ENCODE measurements at regions not wholly inside any gene's neighbourhood (a gene's known extent, or its start where the extent isn't known, plus 50 kb on each side); places are given as distances from the start of the nearest gene placed in this dataset.

DNA sequence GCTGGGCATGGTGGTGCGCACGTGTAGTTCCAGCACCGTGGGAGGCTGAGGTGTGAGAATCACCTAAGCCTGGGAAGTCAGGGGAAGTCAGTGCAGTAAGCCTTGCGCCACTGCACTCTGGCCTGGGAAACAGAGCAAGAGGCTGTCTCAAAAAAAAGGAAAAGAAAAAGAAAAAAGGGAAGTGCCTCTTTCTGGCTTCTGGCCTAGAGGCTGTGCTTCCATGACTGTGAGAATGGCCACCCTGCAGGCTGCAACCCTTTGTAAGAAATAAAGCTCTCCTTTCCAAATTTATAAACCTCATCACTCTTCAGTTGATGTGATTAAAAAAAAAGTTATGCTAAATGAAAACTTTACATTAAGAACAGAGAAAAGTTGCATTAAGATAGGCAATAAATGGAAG is 774.3 kb downstream of the TUSC7 start:
- Mint-ChIP-seq H3K27me3 (no peaks in the 10 kb centered on the region), H3K9me3 (peaks cover 5% of the 10 kb centered on the region), H3K27ac (no peak overlapping the region), H3K4me3 (no peak overlapping the region), H3K4me1 (ENCODE audit: low read depth) (no peaks in the 10 kb centered on the region), H3K36me3 (no peaks in the 10 kb centered on the region)
- POLR2A ChIA-PET: no interaction called here
- no peak for DNase-seq
- intact Hi-C loops (cut with micrococcal nuclease): no loop called here
- CTCF ChIA-PET: no interaction called here

DNA sequence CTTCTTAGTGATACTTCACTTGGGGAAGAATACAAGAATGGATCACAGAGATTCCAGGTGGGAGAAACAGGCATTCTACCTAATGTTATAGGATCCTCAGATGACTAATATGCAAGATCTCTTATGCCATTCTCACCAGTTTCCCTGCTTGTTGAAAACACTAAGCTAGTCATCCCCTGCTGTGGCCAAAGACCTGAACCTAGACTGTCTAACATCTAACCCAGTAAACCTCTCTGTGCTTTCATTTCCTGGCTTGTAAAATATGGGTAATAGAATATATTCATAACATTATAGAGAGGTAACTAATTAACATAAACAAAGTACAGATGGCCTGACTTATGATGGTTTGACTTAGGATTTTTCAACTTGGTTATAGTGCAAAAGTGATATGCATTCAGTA is 776.3 kb downstream of the TUSC7 start:
- Mint-ChIP-seq H3K4me3 (no peak overlapping the region), H3K36me3 (no peaks in the 10 kb centered on the region), H3K27ac (no peak overlapping the region), H3K9me3 (peaks cover 5% of the 10 kb centered on the region), H3K27me3 (no peaks in the 10 kb centered on the region), H3K4me1 (ENCODE audit: low read depth) (no peaks in the 10 kb centered on the region)
- ChIA-PET POLR2A (no interaction called here), CTCF (no interaction called here)
- DNase-seq: no peak
- intact Hi-C loops (cut with micrococcal nuclease): no loop called here

DNA sequence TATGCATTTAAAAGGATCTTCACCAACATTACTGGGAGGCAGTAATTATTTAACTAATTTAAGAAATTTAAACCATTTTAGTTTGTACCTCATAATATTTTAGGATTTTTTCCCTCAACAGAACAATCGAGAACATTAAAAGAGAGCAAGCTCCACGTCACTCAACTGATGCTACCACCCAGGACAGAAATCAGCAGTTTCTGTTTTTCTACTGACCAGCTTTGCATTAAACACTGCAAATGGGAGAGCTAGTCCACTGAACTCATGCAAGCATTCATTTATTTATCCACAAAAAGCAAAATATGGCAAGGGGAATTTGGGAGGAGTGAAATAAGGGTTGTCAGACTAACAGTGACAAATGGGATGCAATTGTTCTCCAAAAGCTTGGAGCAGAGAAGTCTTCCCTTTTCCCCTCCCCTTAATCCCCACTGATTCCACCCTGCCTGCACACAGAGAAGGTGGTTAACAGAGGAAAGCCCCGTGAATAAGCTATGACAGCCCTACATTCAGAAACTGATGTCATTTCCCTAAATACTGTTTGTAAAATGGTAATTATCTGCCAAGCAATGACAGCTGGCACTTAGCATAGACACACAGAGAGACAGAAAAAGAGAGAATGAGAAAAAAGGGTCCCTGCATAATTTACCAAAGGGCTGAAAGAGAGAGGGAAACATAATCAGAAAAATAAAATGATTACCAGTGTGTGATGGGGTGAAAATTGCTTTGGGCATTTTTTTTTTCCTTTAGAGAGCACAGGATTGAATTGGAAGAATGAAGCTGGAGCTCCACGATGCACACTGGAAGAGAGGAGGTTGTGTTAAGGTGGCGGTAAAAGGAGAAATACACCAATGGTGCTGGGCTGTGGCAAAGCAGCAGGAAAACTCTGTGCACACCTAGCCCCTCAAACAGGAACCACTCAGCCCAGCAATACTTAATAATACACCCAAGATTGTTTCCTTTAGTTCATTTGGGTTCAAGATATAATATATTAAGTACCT is 777.4 kb downstream of the TUSC7 start:
- no peak overlapping the region for H3K4me3 Mint-ChIP-seq
- H3K9me3 Mint-ChIP-seq: peaks cover 5% of the 10 kb centered on the region
- H3K27ac Mint-ChIP-seq: no peak overlapping the region
- ChIA-PET POLR2A (no interaction called here), CTCF (no interaction called here)
- no peak for DNase-seq
- intact Hi-C loops (cut with micrococcal nuclease): no loop called here
- no peaks in the 10 kb centered on the region for H3K36me3 Mint-ChIP-seq
- no peaks in the 10 kb centered on the region for H3K4me1 Mint-ChIP-seq (ENCODE audit: low read depth)
- no peaks in the 10 kb centered on the region for H3K27me3 Mint-ChIP-seq

DNA sequence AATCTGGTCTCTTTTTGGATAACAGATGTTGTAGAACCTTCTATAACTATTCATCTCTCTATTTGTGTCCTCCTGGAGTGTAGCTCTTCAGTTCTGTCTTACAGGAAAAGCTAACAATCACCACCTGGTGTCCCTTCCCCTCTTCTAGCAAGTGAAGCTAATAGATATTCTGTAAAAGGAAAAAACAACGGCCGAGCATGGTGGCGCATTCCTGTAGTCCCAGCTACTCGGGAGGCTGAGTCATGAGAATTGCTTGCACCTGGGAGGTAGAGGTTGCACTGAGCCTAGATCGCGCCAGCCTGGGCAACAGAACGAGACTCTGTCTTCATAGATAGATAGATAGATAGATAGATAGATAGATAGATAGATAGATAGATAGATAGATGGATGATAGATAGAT is 779.4 kb downstream of the TUSC7 start:
- Mint-ChIP-seq H3K36me3 (no peaks in the 10 kb centered on the region), H3K27ac (no peak overlapping the region), H3K9me3 (peaks cover 12% of the 10 kb centered on the region), H3K4me1 (ENCODE audit: low read depth) (no peaks in the 10 kb centered on the region), H3K27me3 (no peaks in the 10 kb centered on the region), H3K4me3 (no peak overlapping the region)
- intact Hi-C loops (cut with micrococcal nuclease): no loop called here
- DNase-seq: no peak
- POLR2A ChIA-PET: no interaction called here
- CTCF ChIA-PET: no interaction called here

DNA sequence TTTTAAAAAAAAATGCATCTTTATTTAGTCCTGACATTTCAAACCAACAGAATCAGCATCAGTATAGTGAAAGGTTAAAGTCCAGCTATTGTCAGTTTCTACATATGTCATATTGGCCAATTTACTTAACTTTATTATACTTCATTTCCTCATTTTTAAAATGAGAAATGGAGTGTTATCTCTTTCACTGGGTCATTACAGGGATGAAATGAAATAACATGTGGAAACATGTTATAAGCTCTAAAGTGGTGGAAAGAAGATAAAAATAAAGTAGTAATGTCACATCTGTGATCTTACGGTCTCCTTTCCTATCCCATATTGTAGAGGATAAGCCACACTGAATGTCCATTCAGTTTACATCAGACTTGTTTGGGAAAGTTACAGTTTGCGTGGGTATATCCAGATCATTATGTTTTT is 780.1 kb downstream of the TUSC7 start:
- Mint-ChIP-seq H3K4me1 (ENCODE audit: low read depth) (no peaks in the 10 kb centered on the region), H3K9me3 (peaks cover 10% of the 10 kb centered on the region), H3K36me3 (no peaks in the 10 kb centered on the region), H3K27me3 (no peaks in the 10 kb centered on the region), H3K27ac (no peak overlapping the region), H3K4me3 (no peak overlapping the region)
- CTCF ChIA-PET: no interaction called here
- intact Hi-C loops (cut with micrococcal nuclease): no loop called here
- no peak for DNase-seq
- POLR2A ChIA-PET: no interaction called here

DNA sequence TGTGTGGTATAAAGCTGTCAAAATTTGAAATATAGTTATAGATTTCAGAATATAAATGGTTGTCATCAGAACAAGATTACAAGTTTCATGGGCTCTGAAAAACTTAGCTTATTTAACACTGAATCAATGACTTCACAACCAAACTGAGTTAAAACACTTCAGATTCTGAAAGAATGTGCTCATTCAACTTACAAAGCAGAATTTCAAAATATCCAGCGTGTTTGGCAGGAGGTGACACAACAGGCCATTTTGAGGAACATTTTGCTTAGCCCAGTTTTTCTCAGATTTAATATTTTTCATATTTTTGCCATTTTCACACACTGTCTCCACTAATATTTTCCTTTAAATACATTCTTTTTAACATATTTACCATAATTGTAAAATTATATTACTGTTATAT is 781.1 kb downstream of the TUSC7 start:
- CTCF ChIA-PET: no interaction called here

DNA sequence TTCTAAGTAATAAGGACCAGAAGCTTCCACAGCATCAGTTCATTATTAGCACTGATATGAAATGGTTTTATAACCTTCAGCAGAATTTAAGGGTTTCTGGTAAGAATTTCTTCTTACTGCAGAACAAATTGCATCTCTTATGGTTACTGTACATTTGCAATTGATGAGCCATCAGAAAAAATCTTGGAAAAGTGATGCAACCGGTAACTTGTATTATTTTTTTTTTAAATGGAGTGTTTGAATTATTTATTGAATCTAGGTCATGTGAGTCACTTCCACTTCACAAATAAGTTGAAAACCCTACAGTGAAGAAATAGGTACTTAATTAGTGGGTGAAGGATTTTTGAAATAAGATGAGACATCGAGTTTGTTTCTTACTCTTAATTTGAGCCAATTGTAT is 786.0 kb downstream of the TUSC7 start:
- Mint-ChIP-seq H3K27me3 (no peaks in the 10 kb centered on the region), H3K27ac (no peak overlapping the region), H3K9me3 (peaks cover 7% of the 10 kb centered on the region), H3K4me1 (ENCODE audit: low read depth) (no peaks in the 10 kb centered on the region), H3K36me3 (no peaks in the 10 kb centered on the region), H3K4me3 (no peak overlapping the region)
- intact Hi-C loops (cut with micrococcal nuclease): no loop called here
- no peak for DNase-seq
- CTCF ChIA-PET: no interaction called here
- POLR2A ChIA-PET: no interaction called here

More for the DNA sequence above, 781.1 kb downstream of the TUSC7 start:
- no peak for DNase-seq
- no peak overlapping the region for H3K27ac Mint-ChIP-seq
- POLR2A ChIA-PET: no interaction called here
- H3K9me3 Mint-ChIP-seq: peaks cover 10% of the 10 kb centered on the region
- H3K27me3 Mint-ChIP-seq: no peaks in the 10 kb centered on the region
- no peaks in the 10 kb centered on the region for H3K4me1 Mint-ChIP-seq (ENCODE audit: low read depth)
- intact Hi-C loops (cut with micrococcal nuclease): no loop called here
- no peak overlapping the region for H3K4me3 Mint-ChIP-seq
- no peaks in the 10 kb centered on the region for H3K36me3 Mint-ChIP-seq

DNA sequence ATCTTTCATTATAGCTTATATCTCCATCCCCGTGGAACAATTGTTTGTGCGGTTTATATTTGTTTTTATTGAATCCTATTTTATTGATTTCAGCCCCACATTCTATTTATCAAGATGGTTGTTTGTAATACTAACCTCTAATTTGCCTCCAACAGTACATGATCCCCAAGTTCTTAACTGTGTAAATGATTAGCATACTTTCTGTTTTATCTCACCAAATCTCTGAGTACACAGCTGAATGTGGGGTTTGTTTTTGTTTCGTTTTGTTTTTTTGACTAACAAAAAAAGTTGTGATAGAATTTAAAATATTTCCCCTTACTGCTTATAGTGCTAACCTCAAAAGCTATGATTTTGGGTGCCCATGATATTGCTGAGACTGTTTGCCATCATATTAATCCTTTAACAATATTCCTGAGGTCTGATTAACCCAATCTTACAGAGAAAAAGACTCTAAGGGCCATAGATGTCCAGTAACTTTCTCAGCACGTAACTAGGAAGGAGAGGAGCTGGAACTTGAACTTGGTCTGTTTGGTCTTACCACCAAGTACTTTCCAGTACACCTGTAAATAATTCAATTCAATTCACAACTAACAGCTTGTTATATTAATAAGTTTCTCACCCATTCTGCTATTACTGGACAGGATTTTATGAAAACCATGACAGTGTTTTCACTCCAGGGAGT is 789.8 kb downstream of the TUSC7 start:
- Mint-ChIP-seq H3K27ac (no peak overlapping the region), H3K36me3 (no peaks in the 10 kb centered on the region), H3K4me1 (ENCODE audit: low read depth) (no peaks in the 10 kb centered on the region), H3K9me3 (peaks cover 3% of the 10 kb centered on the region), H3K4me3 (no peak overlapping the region), H3K27me3 (no peaks in the 10 kb centered on the region)
- ChIA-PET POLR2A (no interaction called here), CTCF (no interaction called here)
- no peak for DNase-seq
- intact Hi-C loops (cut with micrococcal nuclease): no loop called here

DNA sequence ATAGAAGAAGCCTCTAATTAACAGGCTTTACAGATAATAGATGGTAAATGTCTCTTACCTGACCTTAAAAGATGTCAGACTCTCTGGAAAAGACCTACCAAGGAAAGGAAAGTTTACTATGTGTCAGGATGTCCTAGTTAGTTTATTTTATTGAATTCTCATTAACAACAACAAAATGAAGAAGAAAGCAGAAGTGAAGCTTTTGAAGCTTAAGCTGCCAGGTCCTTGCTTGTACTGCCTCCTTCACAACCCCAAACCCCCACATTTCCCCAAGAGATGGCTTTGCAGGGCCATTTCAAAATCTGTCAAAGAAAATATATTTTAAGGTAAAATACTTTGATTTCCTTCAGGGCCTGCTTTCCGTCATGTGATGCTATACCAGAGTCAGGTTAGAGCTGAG is 798.4 kb downstream of the TUSC7 start:
- Mint-ChIP-seq H3K27ac (no peak overlapping the region), H3K9me3 (peaks cover 4% of the 10 kb centered on the region), H3K4me3 (no peak overlapping the region), H3K27me3 (no peaks in the 10 kb centered on the region), H3K4me1 (ENCODE audit: low read depth) (no peaks in the 10 kb centered on the region), H3K36me3 (no peaks in the 10 kb centered on the region)
- POLR2A ChIA-PET: no interaction called here
- DNase-seq: no peak
- intact Hi-C loops (cut with micrococcal nuclease): no loop called here
- CTCF ChIA-PET: no interaction called here

DNA sequence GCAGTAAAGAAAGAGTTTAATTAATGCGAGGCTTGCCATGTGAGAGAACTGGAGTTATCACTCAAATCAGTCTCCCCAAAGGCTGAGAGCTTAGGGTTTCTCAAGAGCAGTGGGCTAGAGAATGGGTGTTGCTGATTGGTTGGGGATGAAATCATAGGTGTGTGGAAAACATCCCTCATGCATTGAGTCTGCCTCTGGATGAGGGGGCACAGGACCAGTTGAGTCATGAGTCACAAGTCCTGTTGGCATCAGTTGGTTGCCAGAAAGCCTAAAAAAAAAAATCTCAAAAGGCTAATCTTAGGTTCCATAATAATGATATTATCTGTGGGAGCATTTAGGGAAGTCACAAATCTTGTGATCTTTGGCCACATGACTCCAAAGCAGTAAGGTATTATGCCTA is 800.3 kb downstream of the TUSC7 start:
- Mint-ChIP-seq H3K9me3 (peaks cover 4% of the 10 kb centered on the region), H3K27me3 (no peaks in the 10 kb centered on the region), H3K36me3 (no peaks in the 10 kb centered on the region), H3K4me1 (ENCODE audit: low read depth) (no peaks in the 10 kb centered on the region), H3K4me3 (no peak overlapping the region), H3K27ac (no peak overlapping the region)
- DNase-seq: no peak
- ChIA-PET POLR2A (no interaction called here), CTCF (no interaction called here)
- intact Hi-C loops (cut with micrococcal nuclease): no loop called here

DNA sequence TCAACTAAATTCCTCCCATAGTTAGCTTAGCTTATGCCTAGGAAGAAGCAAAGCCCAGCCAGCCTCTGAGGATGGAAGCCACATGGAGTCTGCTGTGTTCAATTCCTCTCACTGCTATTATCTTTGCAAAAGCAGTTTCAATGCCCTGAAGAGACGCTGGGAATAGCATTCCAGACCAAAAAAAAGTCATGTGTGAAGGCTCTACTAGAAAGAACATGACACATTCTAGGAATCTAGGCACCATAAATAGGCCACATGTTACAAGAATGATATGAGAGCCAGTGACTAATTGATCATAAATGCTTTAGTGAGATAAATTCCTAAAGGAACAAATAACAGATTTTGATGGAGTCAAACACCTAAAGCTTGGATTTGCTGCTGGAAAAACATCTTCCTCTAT is 800.8 kb downstream of the TUSC7 start:
- POLR2A ChIA-PET: no interaction called here
- Mint-ChIP-seq H3K4me1 (ENCODE audit: low read depth) (no peaks in the 10 kb centered on the region), H3K4me3 (no peak overlapping the region), H3K9me3 (peaks cover 4% of the 10 kb centered on the region), H3K36me3 (no peaks in the 10 kb centered on the region), H3K27ac (no peak overlapping the region), H3K27me3 (no peaks in the 10 kb centered on the region)
- DNase-seq: no peak
- CTCF ChIA-PET: no interaction called here
- intact Hi-C loops (cut with micrococcal nuclease): no loop called here

DNA sequence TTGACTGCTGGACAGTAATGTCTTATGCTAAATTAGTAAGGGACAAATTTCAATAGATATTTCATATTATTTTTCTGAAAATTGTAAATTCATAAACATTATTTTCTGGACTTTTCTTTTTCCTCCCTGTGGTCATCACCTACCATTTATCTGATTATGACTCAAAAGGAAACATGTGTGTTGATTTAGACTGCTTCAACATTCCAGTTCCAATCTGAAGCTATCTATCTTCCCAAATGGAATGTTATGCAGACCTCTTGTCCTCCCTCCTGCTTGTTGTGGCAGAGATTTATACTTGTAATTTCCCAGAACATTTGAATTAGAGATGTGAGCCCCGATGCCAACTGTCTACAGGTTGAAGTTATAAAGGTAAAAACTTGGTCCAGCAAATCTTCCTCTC is 803.4 kb downstream of the TUSC7 start:
- Mint-ChIP-seq H3K27me3 (no peaks in the 10 kb centered on the region), H3K36me3 (no peaks in the 10 kb centered on the region), H3K4me3 (no peak overlapping the region), H3K27ac (no peak overlapping the region), H3K9me3 (peaks cover 4% of the 10 kb centered on the region), H3K4me1 (ENCODE audit: low read depth) (no peaks in the 10 kb centered on the region)
- no peak for DNase-seq
- POLR2A ChIA-PET: no interaction called here
- CTCF ChIA-PET: no interaction called here
- intact Hi-C loops (cut with micrococcal nuclease): no loop called here

DNA sequence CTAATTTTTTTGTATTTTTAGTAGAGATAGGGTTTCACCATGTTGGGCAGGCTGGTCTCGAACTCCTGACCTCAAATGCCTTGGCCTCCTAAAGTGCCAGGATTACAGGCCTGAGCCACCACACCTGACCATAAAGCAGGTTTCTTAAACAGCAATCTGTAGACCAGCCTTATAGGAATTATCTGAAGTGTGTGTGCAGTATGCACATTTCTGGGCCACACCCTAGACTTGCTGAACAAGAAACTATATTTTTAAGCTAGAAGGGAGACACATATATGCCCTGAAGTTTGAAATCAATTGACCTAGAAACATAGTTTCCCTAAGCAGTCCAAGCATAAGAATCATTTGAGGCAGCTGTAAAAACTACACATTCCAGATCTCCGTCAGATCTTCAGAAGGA is 805.7 kb downstream of the TUSC7 start:
- no peak for DNase-seq
- intact Hi-C loops (cut with micrococcal nuclease): no loop called here
- Mint-ChIP-seq H3K9me3 (no peaks in the 10 kb centered on the region), H3K36me3 (no peaks in the 10 kb centered on the region), H3K27ac (no peak overlapping the region), H3K4me3 (no peak overlapping the region), H3K27me3 (no peaks in the 10 kb centered on the region), H3K4me1 (ENCODE audit: low read depth) (no peaks in the 10 kb centered on the region)
- POLR2A ChIA-PET: no interaction called here
- CTCF ChIA-PET: no interaction called here
